LNCaP clone FGC (cell line): ENCODE measurements at regions not wholly inside any gene's neighbourhood (a gene's known extent, or its start where the extent isn't known, plus 50 kb on each side); places are given as distances from the start of the nearest gene placed in this dataset.

Experiments
- DNase-seq: peaks from one replicate; pipeline ENCODE4 v3.0.0-alpha.2; 2011; ENCODE audit warnings: low read depth
- H3K4me3 ChIP-seq: 2 replicates; pipeline ENCODE4 v1.5.1; 2011; ENCODE audit warnings: mild to moderate bottlenecking, low read depth, low read length, control low read depth
- TF ChIP-seq, protein P1 (sequence below): IDR thresholded peaks from 2 replicates; pipeline ENCODE4 v1.5.1; 2012; ENCODE audit warnings: mild to moderate bottlenecking; ENCODE audit not compliant: control insufficient read depth, insufficient read depth; ENCODE audit errors: extremely low read depth

DNA sequence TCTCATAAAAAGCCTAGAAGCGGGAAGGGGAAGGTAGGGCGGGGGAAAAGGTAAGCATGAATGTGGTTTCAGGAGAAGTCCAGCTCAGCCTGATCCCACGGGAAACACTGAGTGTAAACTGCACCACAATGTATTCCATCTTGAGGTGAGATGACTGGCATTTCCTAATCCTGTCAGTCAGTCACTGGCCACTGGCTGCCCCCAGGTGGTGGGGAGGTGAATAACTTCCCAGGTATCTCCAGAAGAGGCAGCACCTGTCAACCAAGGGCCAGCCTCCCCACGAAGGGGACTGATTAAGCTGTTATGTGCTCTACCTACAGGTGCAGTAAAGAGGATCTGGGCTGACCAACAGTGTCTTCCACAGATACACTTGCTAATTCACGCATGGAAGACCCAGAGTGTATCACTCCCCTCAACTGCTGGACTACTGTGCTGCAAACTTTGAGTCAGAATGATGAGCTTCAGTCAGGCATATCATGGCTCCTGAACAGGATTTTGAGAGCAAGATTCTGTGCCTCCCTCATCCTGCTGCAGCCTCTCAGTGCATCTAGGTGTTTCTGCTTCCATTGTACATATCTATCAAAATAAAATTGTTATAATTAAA is 108.5 kb upstream of the CCL2 start:
- DNase-seq = no peak
- TF ChIP-seq, protein P1, sequence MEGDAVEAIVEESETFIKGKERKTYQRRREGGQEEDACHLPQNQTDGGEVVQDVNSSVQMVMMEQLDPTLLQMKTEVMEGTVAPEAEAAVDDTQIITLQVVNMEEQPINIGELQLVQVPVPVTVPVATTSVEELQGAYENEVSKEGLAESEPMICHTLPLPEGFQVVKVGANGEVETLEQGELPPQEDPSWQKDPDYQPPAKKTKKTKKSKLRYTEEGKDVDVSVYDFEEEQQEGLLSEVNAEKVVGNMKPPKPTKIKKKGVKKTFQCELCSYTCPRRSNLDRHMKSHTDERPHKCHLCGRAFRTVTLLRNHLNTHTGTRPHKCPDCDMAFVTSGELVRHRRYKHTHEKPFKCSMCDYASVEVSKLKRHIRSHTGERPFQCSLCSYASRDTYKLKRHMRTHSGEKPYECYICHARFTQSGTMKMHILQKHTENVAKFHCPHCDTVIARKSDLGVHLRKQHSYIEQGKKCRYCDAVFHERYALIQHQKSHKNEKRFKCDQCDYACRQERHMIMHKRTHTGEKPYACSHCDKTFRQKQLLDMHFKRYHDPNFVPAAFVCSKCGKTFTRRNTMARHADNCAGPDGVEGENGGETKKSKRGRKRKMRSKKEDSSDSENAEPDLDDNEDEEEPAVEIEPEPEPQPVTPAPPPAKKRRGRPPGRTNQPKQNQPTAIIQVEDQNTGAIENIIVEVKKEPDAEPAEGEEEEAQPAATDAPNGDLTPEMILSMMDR = peak; percentile 92
- no peak overlapping the region for H3K4me3 ChIP-seq

DNA sequence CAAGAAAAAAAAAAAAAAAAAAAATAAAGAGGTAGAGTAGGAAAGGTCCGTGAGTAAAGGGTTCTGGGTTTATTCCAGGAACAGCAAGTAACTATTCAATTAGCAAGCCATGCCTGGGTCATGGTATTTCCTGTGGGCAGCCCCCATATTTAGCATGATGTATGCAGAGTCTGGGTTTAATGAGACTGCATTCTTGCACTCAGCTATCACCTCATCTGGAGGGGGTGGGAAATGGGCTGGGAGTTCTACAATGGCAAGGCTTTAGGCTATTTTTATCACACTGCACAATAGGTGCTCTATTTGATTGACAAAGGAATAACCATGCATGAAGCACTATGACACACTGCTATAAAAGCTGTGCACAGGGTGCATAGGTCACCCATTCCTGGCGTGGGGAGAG is 104.0 kb upstream of the CCL2 start:
- TF ChIP-seq, protein P1 = no peak
- DNase-seq = no peak
- H3K4me3 ChIP-seq = no peak overlapping the region

DNA sequence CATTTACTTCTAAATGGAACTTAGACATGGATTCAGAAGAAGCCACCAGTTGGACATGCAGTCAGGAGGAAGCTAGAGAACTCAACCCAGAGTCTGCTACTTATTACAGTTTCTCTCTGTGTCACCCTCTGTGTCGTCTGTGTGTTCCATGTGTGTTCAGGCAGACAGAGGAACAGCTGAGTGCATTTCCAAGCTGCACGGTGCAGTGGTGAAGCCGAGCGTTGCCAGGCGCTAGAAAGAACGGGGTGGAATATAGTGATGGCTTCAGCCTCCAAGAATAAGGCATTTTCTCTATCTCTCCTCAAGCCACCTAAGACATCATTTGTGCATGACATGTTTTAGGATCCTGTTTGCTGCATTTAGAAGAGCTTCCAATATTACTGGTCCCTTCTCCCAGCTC is 101.1 kb upstream of the CCL2 start:
- DNase-seq = no peak
- TF ChIP-seq, protein P1 = no peak

DNA sequence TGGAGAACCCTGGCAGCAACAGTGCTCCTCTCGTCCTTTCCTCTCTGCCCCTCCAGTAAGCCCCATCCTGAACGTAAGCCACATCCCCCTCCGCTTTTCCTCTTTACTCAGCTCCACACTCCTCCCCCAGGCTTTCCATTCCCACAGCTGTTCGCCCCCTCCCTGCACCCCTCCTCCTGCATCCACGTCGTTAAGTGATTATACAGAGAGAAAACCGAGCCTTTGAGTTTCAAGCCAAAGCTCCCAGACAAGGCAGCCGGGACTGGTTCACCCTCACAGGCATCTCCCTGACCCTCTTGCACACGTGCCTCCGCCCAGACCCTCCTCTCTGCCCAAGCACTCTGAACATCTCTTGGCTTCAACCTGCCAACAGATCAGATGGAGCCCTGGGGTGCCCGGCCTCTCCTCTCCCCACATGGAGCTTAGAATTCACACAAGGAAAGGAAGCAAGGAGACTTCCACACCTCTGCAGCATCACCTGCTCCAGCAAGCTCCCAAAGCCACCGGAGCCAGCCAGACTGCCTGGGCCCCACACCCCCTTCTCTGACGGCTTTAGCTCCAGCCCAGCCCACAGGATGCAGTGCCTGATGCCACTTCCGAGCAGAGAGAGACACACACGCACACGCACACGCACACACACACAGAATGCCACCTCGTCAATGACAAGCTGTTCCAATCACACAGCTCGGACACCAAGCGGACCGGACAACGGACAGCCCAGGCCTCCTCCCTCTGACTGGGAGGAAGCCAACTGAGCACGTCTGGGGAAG is 99.9 kb upstream of the CCL2 start:
- TF ChIP-seq, protein P1 = no peak
- H3K4me3 ChIP-seq = no peak overlapping the region
- no peak for DNase-seq

More for the DNA sequence above, 101.1 kb upstream of the CCL2 start:
- no peak overlapping the region for H3K4me3 ChIP-seq

DNA sequence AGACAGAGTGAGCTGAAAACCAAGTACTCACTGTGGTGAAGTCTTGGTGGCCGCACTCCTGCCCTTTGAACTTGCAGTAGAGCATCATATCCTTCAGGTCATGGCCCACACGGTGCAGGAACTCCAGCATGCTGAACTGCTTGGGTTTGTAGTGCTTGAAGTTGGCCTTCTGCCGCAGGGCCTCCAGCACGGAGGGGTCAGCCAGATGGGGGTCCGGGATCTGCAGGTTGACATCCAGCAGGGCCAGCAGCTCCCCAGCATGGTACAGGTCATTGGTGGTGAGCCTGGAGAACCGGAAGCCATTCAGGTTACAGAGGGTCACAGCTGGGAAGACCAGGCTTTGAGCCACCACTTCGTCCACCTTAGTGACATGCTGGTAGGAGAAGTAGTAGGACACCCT is 99.1 kb upstream of the CCL2 start:
- DNase-seq = no peak
- TF ChIP-seq, protein P1 = no peak
- H3K4me3 ChIP-seq = no peak overlapping the region

DNA sequence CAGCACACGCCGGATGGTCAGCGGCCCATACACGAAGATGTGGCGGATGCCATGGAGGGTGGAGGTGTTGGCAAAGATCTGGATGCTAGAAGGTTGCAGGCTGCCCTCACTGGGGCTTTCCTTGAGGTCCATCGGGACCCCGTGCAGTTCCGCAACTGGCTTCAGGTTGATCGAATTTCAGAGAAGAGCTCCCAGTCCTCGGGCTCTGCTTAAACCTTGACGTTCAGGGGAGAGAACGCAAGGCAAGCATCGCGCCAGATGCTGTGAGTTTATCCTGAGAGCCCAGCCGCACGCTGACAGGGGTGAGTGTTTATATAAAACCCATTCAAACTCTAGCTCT is 98.7 kb upstream of the CCL2 start:
- no peak overlapping the region for H3K4me3 ChIP-seq
- TF ChIP-seq, protein P1 = no peak
- DNase-seq = no peak
